ENCODE measurements at regions not wholly inside any gene's neighbourhood (a gene's known extent, or its start where the extent isn't known, plus 50 kb on each side); places are given as distances from the start of the nearest gene placed in this dataset.

DNA sequence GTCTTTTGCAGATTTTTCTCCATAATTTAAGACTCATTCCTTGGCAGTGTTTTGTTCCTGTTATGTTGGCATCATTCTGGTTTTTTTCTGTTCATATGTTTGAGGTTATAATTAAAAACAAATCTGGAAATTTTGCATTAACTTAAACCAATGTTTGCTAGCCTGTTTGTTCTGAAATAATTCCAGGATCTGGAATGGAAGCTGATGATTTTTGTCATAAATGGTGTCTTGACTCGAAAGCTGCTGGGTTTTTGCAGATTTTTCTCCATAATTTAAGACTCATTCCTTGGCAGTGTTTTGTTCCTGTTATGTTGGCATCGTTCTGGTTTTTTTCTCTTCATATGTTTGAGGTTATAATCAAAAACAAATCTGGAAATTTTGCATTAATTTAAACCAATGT lies 318.7 kb upstream of the IRX4 start:
- no peak for DNase-seq

DNA sequence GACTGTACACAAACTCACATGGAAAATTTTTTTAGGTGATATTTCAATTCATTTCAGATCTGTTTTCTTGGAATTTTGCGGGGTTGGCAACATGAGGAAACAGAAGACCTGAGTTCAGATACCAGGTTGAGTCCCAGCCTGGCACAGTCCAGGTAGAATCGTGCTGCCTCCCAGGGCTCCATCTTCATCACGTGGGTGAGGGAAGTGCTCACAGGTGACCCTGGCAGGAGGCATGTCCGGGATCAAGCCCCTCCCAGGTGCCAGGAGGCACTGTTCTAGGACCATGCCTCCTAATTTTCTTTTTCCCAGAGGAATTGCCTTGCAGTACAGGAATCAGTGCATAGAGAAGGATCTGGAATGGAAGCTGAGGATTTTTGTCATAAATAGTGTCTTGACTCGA lies 318.3 kb upstream of the IRX4 start:
- no peak for DNase-seq

DNA sequence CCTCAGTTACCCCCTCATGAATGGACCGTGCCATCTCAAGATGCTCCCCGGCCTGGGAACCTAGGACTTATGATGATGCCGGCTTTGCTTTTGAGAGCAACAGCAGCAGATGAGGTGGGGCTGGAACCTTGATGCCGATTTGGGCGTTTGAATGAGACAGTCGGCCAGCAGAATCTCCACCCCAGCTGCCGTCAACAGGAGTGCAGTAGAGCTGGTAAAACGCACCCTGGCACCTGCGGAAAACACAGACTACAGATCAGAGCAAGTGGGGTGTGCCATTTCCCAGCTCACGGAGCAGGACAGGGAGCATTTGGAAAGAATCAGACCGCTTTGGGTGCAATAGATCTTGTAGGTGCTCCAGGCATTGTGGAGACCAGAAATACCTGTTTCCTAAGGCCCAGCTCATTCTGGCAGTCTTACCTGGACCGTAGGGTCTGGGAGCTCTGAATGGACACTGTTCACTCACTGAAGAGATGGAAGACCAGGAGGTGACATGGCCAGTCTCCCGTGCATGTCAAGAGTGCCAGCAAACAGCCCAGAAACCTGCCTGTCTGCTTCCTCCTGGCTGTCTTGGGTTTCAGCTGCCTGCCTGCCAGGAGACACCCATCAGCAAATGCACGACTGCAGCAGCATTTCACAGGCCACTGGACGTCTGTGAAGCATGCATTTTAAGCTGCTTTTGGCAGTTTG lies 317.7 kb upstream of the IRX4 start:
- DNase-seq = no peak

DNA sequence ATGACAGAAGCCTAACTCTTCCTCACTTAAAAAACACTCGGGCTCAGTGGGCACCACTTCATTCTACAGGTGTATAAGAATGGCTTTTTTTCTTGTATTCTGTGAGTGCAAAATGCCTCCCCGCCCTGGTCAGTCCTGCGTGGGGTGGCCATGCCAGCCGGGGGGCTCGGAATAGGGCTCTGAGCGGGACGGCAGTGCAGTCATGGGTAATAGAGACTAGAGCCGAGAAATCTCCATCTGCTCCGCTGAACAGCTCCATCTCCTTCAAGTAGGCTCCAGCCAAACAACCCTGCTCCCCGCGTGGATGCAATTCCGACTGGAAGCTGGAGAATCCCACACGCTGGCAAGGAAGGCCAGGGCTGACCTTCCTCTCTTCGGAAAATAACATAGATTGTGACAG lies 317.0 kb upstream of the IRX4 start:
- no peak for DNase-seq

DNA sequence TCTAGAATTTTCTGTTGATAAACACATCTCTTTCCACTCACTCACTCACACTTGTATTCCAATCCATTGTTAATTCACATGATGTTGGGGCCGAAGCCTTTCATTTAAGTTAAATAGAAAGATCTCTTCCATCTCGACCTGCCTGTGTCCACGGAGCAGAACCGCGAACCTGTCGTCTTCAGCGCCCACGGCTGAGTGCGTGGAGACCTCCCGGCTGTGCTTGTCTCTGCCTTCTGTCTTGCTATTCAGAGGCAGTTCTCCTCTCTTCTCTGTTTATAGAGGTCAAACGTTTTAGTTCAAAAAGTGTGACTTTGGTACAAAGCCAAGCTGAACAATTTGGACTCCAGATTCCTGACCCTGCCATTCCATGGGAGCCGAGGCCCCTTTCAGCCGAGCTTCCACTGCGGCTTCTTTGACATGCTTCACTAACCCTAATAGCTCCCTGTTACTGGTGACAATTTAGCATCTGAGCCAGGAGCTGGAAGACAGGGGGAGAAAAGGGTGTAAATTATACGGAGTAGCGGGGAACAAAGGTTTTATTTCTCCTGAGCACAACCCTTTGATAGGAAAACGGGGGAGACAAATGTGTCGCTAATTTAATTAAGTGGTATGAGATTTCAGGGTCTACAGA lies 314.4 kb upstream of the IRX4 start:
- no peak for DNase-seq

DNA sequence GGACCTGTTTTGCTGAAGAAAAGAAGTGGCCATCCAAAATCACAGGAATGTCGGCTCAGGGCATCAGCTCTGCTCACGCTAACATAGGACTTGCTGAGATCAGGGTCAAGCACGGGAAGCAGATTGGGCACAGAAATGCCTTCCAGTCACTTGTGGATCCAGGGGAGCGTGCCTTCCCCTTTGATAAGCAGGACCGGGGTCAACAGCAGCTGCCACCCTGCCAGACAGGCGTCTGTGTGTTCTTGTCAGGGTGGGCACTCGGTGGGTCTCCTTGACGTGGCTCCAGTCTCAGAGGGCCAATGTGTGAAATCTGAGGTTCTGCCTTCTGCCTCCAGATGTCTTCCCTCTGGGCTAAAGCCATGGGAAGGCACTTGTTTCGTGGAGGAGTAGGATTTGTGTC lies 313.7 kb upstream of the IRX4 start:
- DNase-seq = no peak

DNA sequence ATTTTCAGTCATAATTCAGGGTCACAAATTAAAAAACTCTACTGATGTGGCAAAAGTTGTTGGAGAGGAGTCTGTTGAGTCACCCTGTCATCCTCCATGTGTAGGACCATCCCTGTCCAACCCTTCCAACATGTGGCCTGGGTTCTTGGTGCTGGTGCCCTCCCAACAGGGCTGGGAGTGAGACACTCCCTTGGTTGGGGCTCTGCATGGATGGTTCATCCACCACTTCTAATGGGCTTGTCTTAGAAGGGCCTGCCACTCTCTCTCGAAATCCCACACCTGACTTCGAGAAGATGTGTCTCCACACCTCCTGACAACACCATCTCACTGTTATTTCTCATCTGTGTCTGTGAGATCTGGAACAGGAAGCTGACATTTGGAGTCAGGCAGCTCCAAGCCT lies 312.2 kb upstream of the IRX4 start:
- DNase-seq = no peak

DNA sequence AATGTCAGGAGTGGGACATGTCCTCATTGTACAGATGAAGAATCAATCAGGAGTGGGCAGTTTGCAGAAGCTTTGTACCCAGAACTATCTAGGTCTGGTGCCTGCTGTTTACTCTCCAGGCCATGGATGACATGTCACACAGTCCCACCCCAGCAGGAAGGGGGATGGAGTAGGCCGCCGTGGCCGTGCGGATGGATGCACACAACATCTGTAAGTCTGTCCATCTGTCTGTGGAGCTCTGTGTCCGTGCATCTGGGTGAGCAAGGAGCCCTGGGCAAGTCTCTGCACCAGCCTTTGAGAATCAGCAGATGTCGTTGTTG lies 311.5 kb upstream of the IRX4 start:
- DNase-seq = no peak

DNA sequence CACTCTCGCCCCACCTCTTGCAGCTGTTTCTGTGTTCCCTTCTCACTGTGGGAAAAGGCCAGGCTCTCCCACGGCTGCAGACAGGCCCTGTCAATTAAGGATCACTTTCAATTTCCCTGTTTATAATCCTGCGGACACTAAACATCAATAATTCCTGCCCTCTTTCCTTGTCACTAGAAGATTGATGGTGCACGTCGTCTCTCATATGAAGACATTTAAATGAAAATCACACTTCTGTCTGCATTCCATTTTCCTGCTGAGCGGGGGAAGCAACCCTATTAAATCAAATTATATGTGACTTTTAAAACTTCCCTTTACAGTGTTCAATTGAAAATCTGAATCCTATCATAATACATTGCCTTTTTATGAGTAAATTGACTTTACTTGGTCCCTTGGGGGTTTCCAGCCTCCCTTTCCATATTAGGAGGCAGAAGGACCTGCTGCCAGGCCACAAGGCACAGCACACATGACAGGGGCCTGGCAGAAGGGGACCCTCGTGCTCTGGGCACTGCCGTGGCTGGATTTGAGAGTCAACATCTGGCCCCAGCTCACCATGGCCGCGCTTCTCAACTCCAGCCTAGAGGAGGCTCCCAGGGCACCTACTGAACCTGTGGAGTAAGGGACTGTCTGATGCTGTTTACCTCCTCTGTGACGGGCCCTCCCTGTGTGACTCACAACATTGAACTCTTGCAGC lies 311.0 kb upstream of the IRX4 start:
- no peak for DNase-seq

DNA sequence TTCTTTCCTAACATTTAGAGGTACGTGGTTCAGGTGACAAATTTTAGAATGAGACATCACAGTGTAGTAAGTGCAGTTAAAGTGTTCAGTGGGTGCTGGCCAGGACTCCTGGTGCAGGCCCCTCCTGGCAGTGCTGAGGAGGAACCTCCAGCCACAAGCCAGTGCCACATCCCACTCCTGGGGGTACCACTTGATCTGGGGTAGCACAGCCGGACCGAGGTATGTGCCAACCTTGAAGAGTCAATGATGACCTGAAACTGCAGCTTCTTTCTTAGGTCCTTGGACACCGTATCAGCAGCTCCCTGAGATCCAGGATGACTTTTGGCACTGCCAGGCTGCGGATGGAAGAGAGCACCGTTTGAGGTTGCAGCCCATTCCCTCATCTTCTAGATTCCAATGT lies 310.4 kb upstream of the IRX4 start:
- DNase-seq = no peak

DNA sequence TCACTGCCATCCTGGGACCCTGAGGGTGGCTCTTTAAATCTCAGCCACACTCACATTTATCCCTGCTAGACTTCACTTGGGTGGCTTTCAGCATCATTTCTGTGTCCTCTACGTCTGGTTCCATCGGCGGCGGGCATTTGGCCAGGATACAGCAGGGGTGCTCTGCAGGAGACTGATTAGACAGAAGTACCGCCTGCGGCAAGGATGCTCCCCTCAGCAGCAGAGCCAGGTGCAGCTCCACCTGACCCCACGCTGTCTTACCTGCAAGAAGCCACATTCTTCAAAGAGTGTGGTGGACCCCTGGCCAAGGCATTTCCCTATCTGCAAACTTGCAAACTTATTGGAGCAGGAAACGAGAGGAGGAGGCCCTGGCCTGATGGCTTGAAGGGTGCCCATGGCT lies 309.8 kb upstream of the IRX4 start:
- DNase-seq = no peak

DNA sequence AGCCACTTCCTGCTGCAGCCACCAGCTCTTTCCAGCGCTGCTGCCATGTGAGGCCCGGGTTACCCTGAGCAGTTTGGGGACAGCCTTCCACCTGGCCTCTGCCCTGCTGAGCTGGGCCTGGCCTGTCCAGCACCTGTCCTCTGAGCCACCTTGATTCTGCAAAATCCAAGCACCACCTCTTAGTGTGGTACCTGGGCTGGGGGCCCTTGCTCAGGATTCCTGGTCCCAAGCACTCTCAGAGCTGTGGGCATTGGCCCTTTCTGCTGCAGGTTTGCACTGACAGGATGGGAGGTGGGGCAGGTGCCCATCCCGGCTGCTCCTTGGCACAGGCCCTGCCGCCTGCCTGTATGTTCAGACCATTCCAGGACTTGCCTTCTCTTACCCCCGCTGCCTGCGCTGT lies 309.2 kb upstream of the IRX4 start:
- no peak for DNase-seq

DNA sequence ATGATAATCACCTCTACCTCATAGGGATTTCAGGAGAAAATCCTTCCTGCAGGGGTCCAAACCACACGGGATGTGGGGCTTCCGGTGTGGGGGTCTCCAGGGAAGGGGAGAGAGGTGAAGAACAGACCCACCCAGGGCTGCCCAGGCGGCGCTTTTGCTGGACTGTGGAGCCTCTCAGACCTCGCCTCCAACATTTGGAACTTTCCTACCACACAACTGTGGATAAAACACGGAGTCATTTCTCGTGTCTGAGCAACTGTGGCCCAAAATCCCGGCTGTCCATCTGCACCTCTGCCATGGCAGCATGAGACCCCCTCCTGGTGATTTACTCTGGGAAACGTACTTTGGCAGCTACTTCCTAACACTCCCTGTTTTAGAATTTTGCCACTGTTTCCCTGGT lies 307.8 kb upstream of the IRX4 start:
- no peak for DNase-seq

DNA sequence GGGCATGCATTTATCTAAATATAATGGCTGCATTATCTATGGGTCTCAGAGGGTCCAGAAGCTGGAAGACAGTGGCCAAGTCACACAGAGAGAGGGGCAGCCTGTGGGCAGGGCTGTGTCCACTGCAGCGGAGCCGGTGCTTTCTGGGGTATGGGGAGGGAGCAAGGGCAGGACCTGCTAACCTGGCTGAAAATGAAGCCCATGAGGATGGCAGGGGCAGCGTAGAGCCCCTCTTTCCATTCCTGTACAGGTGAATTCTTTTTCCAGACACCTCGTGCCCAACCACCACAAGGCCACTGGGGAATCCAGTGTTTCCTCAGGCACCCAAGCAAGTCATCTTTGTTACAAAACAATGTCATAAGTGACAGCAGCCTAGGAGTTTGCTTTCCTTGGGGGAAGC lies 305.9 kb upstream of the IRX4 start:
- DNase-seq = no peak

DNA sequence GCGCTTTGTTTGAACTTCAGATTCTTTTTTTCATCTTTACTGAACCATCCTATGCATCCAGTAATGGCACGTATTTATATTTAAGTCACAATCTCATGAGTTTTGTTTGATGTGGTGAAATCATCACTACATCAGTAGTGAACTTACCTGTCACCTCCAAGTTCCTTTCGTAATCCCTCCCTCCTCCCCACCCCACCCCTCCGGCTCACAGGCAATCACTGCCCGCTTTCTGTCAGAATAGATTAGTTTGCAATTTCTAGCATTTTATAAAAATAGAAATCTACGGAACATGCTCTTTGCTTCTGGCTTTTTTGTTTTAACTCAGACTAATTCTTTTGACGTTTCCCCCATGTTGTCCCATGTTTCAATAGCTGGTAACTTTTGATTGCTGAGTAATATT lies 305.4 kb upstream of the IRX4 start:
- no peak for DNase-seq

DNA sequence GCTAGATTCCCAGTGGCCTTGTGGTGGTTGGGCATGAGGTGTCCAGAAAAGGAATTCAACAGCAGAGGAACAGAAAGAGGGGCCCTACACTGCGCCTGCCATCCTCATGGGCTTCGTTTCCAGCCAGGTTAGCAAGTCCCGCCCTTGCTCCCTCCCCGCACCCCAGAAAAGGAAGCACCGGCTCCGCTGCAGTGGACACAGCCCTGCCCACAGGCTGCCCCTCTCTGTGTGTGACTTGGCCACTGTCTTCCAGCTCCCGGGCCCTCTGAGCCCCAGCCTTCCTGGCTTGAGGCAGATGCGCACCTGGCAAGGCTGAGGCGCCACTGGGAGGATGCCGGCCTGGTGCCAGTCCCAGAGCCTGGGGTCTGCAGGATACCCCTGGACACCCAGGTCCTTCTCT lies 305.0 kb upstream of the IRX4 start:
- no peak for DNase-seq

DNA sequence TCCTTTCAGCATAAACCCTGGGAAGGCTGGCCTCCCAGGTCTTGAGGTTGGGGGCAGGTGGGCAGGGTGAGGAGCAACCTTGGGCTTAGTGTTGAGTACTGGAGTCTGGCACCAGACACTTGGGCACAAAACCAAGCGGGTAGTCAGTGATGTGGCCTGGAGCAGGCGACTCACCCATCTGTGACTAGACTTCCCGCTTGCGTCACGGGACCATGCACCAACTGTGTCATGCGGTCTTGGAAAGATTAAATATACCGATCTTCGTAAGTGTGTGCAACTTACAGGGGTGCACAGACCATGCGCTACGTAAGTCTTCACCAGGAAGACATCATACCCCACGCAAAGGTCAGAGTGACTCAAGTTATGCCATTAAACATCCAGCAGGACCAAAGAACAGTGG lies 304.4 kb upstream of the IRX4 start:
- DNase-seq = no peak

DNA sequence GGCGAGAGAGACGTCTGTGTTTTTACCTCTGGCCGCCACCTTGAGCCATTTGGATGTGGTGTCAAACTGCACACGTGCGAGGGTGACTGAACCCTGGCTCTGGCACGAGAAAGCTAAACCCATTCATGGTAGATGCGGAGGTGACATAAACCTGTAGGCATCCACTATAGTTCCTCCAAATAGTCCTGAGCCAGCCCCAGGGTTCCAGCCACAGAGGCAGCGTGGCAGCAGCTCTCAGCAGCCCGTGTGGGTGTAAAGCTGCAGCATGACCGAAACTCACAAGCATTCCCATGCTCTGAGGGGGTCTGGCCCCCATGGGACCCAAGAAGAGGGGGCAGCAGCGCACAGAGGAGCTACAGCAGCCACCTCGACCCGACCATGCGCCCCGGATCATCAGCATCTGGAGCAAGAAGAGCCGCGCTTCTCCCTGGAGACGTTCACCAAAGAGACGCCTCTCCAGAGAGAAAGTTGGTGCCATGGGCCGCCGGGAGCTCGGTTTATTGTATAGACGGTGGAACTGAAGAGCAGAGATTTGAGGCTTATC lies 303.8 kb upstream of the IRX4 start:
- no peak for DNase-seq

DNA sequence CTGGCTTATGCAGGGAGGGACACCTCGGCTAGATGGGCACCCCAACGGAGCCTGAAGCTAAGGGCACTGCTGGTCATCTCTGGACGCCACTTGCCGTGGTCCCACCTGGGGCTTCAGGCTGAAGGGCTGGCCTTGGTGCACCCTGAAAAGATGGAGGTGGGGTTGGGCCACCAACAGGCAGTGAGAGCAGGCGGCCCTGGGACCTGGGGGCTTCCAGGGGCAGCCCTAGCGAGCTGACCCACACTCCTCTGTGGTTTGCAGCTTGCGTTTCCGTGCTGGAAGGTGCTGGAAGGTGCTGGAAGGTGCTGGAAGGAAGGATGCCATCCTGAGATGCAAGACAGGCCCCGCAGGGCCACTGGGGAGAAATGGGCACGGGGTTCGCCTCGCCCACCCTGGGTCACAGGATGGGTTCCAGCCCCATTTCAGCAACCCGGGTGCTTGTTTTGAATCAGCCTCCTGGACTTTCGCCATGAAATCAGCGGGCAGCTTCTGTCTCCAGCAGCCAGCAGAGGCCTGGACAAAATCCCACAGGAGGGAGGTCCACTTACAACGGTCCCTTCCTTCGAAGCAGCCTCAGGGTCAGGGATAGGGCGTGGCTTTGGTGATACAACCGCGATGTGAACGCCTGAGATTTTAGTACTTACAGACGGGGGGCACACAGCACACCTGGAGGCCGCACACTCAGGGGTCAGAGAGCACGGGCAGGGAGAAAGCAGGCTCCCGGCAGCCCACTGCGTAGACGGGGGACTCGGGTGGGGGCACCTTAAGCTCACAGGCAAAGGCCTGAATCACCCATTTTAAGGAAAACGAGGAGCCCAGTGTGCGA lies 303.1 kb upstream of the IRX4 start:
- no peak for DNase-seq

DNA sequence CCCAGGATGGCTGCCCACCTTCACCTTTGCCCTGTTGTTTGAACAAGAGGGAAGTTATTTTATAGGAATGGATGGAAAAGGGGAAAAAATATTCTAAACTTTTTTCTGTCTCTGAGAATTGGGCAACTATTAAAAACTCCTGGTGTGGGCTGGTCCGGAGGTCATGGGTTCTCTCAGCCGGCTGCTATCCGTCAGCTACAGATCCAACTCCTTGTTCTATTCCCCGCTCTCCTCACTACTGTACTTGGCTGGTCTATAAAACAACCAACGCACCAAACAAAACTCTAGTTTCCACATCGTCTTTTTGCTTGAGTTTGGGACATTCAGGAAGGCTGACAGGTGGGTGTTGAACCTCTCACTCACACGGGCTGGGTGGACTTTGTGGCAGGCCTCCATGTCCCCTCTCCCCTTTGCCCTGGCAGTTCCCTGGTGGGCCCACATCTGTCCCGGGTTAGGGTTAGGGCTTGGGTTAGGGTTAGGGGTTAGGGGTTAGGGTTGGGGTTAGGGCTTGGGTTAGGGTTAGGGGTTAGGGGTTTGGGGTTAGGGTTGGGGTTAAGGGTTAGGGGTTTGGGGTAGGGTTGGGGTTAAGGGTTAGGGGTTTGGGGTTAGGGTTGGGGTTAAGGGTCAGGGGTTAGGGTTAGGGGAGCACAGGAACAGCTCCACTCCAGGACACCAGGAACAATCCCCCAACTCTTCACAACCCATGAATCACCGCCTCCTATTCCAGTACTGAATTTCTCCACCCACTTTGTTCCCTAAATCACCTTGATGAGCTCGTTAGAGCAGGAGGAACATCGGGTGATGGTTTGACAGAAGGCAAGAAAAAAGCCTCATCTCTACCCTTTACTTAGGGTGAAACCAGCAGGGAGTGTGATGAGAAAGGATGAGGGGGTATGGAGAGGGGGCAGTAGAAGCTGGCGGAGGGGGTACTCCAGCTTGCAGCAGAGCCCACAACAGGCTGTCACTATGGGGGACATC lies 302.1 kb upstream of the IRX4 start:
- no peak for DNase-seq

DNA sequence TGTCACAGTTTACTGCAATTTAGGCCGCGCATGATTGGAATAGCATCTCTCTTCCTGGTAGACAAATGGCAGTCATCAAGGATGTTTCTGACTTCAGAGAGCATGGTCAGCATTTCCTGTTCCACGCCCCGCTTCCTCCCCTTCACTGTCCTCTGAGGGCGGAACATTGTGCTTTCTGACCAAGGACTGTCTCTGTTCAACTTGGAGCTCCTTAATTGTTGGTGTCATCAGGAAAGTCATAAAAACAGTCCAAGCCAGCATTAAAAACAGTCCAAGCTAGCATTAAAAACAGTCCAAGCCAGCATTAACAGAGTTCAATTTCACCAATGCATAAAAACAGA lies 301.3 kb upstream of the IRX4 start:
- no peak for DNase-seq
